Neutrophil (primary cell): ENCODE measurements at regions not wholly inside any gene's neighbourhood (a gene's known extent, or its start where the extent isn't known, plus 50 kb on each side); places are given as distances from the start of the nearest gene placed in this dataset.

Source experiments
- H3K27ac ChIP-seq: fragments of 200-600 bp; sonication (generic); 2 replicates; pipeline ENCODE4 v1.5.1; 2016; ENCODE audit warnings: mild to moderate bottlenecking, moderate library complexity
- H3K27me3 ChIP-seq: fragments of 200-600 bp; sonication (generic); 2 replicates; pipeline ENCODE4 v1.6.0; 2016; ENCODE audit warnings: mild to moderate bottlenecking
- H3K36me3 ChIP-seq: fragments of 200-600 bp; sonication (generic); 2 replicates; pipeline ENCODE4 v1.5.1; 2017
- H3K4me1 ChIP-seq, 2 experiments: fragments of 200-600 bp in 1 of 2; sonication (generic) in 1 of 2; 1 replicate in 1 of 2; 2 replicates in 1 of 2; pipeline versions ENCODE4 v1.5.1 to v1.6.1; 2013 to 2016; ENCODE audit warnings: low read depth in 1 of 2, low read length in 1 of 2, mild to moderate bottlenecking in 1 of 2, moderate library complexity in 1 of 2; ENCODE audit not compliant: control insufficient read depth in 1 of 2, insufficient read depth in 1 of 2
- H3K4me3 ChIP-seq, 2 experiments: fragments of 200-600 bp in 1 of 2; sonication (generic) in 1 of 2; 1 replicate in 1 of 2; 2 replicates in 1 of 2; pipeline ENCODE4 v1.5.1; 2013 to 2016; ENCODE audit warnings: low read depth in 1 of 2, low read length in 1 of 2, mild to moderate bottlenecking in 1 of 2, moderate library complexity in 1 of 2
- H3K9me3 ChIP-seq: fragments of 200-600 bp; sonication (generic); 2 replicates; pipeline ENCODE4 v1.5.1; 2016
- CTCF ChIP-seq: fragments of 200-600 bp; sonication (generic); IDR thresholded peaks from 2 replicates; pipeline ENCODE4 v1.5.1; 2016; ENCODE audit warnings: antibody characterized with exemption

- H3K27me3 ChIP-seq, result peaks cover 77% of the 10 kb centered on the region
- TF ChIP-seq CTCF, result no peak
- H3K36me3 ChIP-seq, result no peaks in the 10 kb centered on the region
- no peaks in the 10 kb centered on the region for H3K9me3 ChIP-seq
- H3K27ac ChIP-seq, result no peak overlapping the region
- H3K4me1 ChIP-seq, result no peaks in the 10 kb centered on the region
- H3K4me3 ChIP-seq, result no peak overlapping the region
Observed at GRCh38 chr11:119780222-119780953, 51.4 kb upstream of the NECTIN1 start.

- no peaks in the 10 kb centered on the region for H3K4me1 ChIP-seq
- no peak overlapping the region for H3K4me3 ChIP-seq
- no peak for TF ChIP-seq CTCF
- no peak overlapping the region for H3K27ac ChIP-seq
- H3K36me3 ChIP-seq, result no peaks in the 10 kb centered on the region
- no peaks in the 10 kb centered on the region for H3K9me3 ChIP-seq
- H3K27me3 ChIP-seq, result peaks cover 69% of the 10 kb centered on the region
Observed at GRCh38 chr11:119779195-119780071, 50.4 kb upstream of the NECTIN1 start.
